Stromal cell of bone marrow (primary cell): ENCODE measurements at regions not wholly inside any gene's neighbourhood (a gene's known extent, or its start where the extent isn't known, plus 50 kb on each side); places are given as distances from the start of the nearest gene placed in this dataset.

Experiments
- DNase-seq: peaks from one replicate; pipeline ENCODE4 v3.0.0-alpha.2; 2012; ENCODE audit warnings: low read depth

- DNase-seq = no peak
Observed at GRCh38 chr21:16538936-16539440, 809.2 kb downstream of the USP25 start.

- no peak for DNase-seq
Observed at GRCh38 chr21:16540966-16541727, 811.4 kb downstream of the USP25 start.

DNA sequence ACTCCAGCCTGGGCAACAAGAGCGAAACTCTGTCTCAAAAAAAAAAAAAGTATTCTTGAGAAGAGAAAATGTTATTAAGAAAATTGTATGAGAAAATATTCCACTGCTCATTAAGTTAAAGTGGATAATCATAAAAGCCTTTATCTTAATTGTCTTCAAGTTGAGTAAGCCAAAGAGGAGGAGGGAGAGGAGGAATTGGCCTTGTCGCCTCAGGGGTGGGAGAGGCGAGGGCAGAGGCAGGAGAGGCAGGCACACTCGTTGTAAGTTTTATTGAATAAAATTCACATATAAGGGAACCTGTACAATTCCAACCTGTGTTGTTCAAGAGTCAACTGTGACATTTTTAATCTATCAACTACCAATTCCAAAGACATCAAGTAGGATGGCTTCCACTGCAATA is 820.3 kb downstream of the USP25 start:
- no peak for DNase-seq

- no peak for DNase-seq
Observed at GRCh38 chr21:16550917-16551741, 821.3 kb downstream of the USP25 start.

DNA sequence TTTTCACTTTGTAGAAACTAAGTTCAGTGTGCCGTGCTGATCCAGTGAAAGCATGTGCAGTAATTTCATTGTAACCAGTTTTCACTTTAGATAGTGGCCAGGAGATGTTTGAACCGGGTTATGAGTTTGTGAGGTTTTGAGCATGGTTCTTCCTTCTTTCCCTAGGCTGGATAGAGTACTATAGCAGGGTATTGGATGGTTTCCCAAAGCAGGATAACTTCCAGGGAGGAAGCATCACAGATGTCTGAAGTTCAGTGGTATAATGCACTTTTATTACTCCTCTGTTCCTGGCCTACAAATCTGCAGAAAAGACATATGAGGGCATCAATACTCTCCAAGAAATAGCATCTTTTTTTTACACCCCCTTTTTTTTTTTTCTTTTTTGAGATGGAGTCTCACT is 823.1 kb downstream of the USP25 start:
- no peak for DNase-seq

- no peak for DNase-seq
Observed at GRCh38 chr21:16554503-16554902, 824.7 kb downstream of the USP25 start.

GRCh38 chr21:16563116-16563515 is 833.3 kb downstream of the USP25 start:
- DNase-seq = no peak

GRCh38 chr21:16563795-16564194 is 834.0 kb downstream of the USP25 start:
- DNase-seq = no peak

- DNase-seq = no peak
Observed at GRCh38 chr21:16568244-16568643, 838.5 kb downstream of the USP25 start.

DNA sequence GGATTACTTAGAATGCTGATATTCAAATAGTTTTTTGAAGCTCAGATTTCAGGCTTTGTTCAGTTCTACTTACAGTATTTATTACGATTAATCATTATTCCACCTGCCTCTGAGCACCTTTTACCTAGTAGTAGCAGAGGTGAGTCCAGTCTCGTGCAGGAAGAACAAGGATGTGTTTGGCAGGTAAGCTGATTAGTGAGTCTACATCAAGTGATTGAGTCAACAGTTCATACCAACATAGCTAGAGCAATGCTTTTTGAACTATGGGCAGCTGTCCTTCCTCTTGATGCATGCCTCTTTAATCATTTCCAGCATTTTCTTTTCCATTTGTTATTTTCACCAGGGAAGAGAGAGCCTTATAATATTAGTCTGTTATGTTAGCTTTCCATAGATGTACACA is 838.9 kb downstream of the USP25 start:
- DNase-seq = no peak

DNA sequence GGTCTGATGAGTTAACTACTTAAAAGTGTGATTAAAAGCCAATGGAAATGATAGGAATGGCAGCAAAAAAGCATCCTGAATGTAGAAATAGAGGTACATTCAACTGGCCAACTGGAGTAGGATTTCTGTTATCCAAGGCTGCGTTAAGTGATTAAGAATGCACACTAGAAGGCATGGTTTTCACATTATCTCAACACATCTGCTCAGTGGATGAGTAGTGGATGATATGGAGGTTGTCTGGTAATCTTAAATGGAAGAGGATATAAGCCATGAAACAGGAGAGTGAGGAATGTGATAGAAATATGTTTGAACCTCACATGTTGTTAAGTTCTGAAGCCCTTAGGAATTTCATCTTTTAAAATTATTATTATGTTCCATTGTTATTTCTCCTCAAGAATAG is 839.9 kb downstream of the USP25 start:
- no peak for DNase-seq

DNA sequence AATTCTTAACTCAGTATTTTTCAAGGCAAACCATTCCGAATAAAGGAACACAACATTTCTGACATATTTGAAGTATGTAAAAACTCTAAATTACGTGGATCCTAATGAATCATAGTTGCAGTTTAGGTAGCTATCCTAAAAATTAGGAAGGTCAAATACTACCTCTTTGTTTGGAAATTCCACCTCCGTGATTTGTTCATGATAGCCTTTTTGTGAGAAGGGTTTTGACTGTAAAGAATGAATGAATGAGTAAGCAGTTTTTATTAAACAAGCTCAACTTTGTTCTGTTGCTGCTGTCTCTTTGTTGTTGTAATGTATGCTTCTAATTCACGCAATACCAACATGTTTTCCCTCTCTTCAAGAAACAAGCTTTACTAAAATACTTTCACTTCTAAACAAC is 840.4 kb downstream of the USP25 start:
- DNase-seq = no peak

GRCh38 chr21:16570856-16571255 is 841.1 kb downstream of the USP25 start:
- DNase-seq = no peak

GRCh38 chr21:16571594-16571993 is 841.8 kb downstream of the USP25 start:
- no peak for DNase-seq

GRCh38 chr21:16572032-16572431 is 842.2 kb downstream of the USP25 start:
- DNase-seq = peak; percentile 33

- DNase-seq = peak; percentile 49
Observed at GRCh38 chr21:16573578-16573977, 843.8 kb downstream of the USP25 start.

- DNase-seq = no peak
Observed at GRCh38 chr21:16577975-16578374, 848.2 kb downstream of the USP25 start.

- DNase-seq = no peak
Observed at GRCh38 chr21:16578912-16579311, 849.1 kb downstream of the USP25 start.

GRCh38 chr21:16579538-16579937 is 849.8 kb downstream of the USP25 start:
- DNase-seq = peak; percentile 31

- DNase-seq = no peak
Observed at GRCh38 chr21:16580661-16581060, 850.9 kb downstream of the USP25 start.

- DNase-seq = no peak
Observed at GRCh38 chr21:16583556-16583955, 853.8 kb downstream of the USP25 start.

DNA sequence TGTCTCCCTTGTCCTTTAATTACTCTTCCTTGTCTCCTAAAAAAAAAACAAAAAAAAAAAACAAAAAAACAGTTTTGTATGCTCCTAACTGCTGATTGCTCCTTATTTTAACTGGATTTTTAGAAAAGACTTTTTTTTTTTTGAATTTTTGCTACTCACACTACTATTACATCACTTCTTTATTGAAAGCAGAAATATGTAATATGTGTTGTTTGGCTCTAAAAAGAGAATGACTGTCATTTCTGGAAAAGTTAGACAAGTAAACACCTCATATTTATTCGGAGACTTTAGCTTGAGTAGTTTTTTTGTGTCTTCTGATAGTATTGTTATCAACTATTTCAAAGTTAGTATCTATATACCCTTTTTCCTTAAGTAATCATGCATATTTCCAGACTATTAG is 855.0 kb downstream of the USP25 start:
- no peak for DNase-seq

- DNase-seq = no peak
Observed at GRCh38 chr21:16585896-16586295, 856.1 kb downstream of the USP25 start.
